GM12878 (cell line): ENCODE measurements at regions not wholly inside any gene's neighbourhood (a gene's known extent, or its start where the extent isn't known, plus 50 kb on each side); places are given as distances from the start of the nearest gene placed in this dataset.

Experiments used
- BRCA1 ChIP-seq: IDR thresholded peaks from 2 replicates; pipeline ENCODE4 v1.6.1; 2011; ENCODE audit warnings: low read depth, low read length, improper control_type of control experiment
- CTCF ChIP-seq, 3 experiments: IDR thresholded peaks in 2 of 3; conservative IDR thresholded peaks in 1 of 3; 2 replicates each; pipeline ENCODE4 v1.5.1; 2011; ENCODE audit warnings: low read depth in 3 of 3, low read length in 3 of 3, mild to moderate bottlenecking in 3 of 3, control low read depth in 2 of 3, moderate library complexity in 2 of 3, inconsistent platforms in 1 of 3, mixed read lengths in 1 of 3; ENCODE audit not compliant: control insufficient read depth in 2 of 3, insufficient read depth in 1 of 3; ENCODE audit errors: extremely low read depth in 1 of 3
- DPF2 ChIP-seq: fragments of 450-650 bp; IDR thresholded peaks from 2 replicates; pipeline ENCODE4 v1.6.1; 2017; ENCODE audit warnings: mild to moderate bottlenecking
- EGR1 ChIP-seq, 2 experiments: IDR thresholded peaks; 1 replicate in 1 of 2; 2 replicates in 1 of 2; pipeline ENCODE4 v1.6.1; 2011 to 2012; ENCODE audit warnings: low read depth in 2 of 2, low read length in 2 of 2, borderline replicate concordance in 1 of 2, mild to moderate bottlenecking in 1 of 2, moderate library complexity in 1 of 2
- IRF3 ChIP-seq: fragments of 450-650 bp; IDR thresholded peaks from 2 replicates; pipeline ENCODE4 v1.6.1; 2014; ENCODE audit warnings: mild to moderate bottlenecking
- NFYA ChIP-seq: IDR thresholded peaks from 2 replicates; pipeline ENCODE4 v1.6.1; 2011; ENCODE audit warnings: low read depth, mild to moderate bottlenecking, low read length, improper control_type of control experiment, borderline replicate concordance
- NFYB ChIP-seq: IDR thresholded peaks from 2 replicates; pipeline ENCODE4 v1.6.1; 2011; ENCODE audit warnings: low read depth, mild to moderate bottlenecking, low read length, improper control_type of control experiment, moderate library complexity; ENCODE audit not compliant: insufficient read depth
- RCOR1 ChIP-seq: conservative IDR thresholded peaks from 2 replicates; pipeline ENCODE4 v1.6.1; 2012; ENCODE audit warnings: low read depth, low read length, improper control_type of control experiment
- REST ChIP-seq: IDR thresholded peaks from 2 replicates; pipeline ENCODE4 v1.6.1; 2012; ENCODE audit warnings: mild to moderate bottlenecking, low read depth, low read length
- SRF ChIP-seq, 2 experiments: IDR thresholded peaks; 2 replicates each; pipeline ENCODE4 v1.6.1; 2011; ENCODE audit warnings: low read depth in 2 of 2, low read length in 2 of 2, mild to moderate bottlenecking in 1 of 2, moderate library complexity in 1 of 2
- SUZ12 ChIP-seq: fragments of 200-600 bp; sonication (generic); IDR thresholded peaks from one replicate; pipeline ENCODE4 v1.6.1; 2018; ENCODE audit warnings: antibody characterized with exemption, mild to moderate bottlenecking; ENCODE audit not compliant: unreplicated experiment
- ZNF217 ChIP-seq: fragments of 450-650 bp; IDR thresholded peaks from 2 replicates; pipeline ENCODE4 v1.6.1; 2017; ENCODE audit warnings: antibody characterized with exemption, mild to moderate bottlenecking
- ZNF384 ChIP-seq: IDR thresholded peaks from 2 replicates; pipeline ENCODE4 v1.6.1; 2012; ENCODE audit warnings: low read depth, mild to moderate bottlenecking, low read length, improper control_type of control experiment, borderline replicate concordance
- TF ChIP-seq, protein P1 (sequence below): IDR thresholded peaks from 2 replicates; pipeline ENCODE4 v1.6.1; 2011; ENCODE audit warnings: low read depth, mild to moderate bottlenecking, low read length, moderate library complexity, borderline replicate concordance; ENCODE audit errors: extremely low read depth
- TF ChIP-seq, protein P2 (sequence below): fragments of 450-650 bp; IDR thresholded peaks from 2 replicates; pipeline ENCODE4 v1.6.1; 2017; ENCODE audit warnings: mild to moderate bottlenecking

DNA sequence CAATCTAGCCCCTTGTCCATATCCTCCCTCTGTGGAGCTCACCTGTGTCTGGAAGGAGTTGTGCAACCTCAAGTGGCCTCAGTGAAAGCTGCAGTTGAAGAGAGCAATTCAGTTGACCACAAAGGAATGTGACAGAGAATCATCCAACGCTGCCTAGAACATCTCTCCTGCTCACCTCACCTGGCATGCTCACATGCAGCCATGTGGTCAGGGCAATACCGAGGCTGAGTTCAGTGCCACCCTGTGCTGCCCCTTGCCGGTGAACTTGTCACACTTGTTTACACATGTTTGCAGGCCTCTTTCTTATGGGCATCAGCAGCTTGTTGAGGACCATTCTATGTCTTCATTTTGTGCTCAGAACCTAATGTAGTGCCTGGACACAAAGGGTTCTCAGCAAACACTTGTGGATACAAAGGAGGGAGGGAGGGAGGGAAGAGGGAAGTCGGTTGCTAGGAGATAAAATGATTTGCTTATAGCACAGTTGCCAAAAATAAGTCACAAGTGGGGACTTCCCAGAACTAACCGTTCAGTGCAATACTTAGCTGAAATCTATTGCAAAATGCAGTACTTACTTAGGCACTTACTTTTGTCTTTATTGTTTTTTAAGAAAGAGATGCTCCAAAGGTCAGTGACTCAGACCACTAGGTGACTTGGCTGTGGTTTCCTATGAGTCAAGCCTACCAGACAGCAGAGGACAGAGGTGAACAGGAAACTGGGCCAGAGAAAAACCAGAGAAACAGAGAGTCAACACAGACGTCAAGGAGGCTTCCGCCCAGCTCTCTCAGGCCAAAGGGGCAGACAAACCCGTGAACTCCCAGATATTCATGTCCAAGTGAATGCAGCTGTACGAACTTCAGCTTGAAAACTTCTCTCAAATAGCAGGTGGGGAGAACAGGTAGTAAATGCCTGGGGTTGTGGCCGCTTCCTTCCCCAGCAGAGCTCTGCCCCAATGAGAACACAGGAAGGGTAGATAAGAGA lies 227.8 kb upstream of the CTNNB1 start (continued):
- TF ChIP-seq NFYA, result no peak
- 0 out of 2 replicates have a peak, but pooled peaks have one; percentile 65 for TF ChIP-seq RCOR1
- TF ChIP-seq IRF3, result no peak
- TF ChIP-seq ZNF217, result no peak
- TF ChIP-seq REST, result peak; percentile 36; the same call in 1 of the 2 replicates
- no peak for TF ChIP-seq SUZ12
- peak; percentile 18 to 37 (median 36); a peak in 4 of 6 replicates for TF ChIP-seq CTCF (IDR thresholded peaks at IDR 0.05 in 2 of 3, conservative IDR thresholded peaks at IDR 0.05 in 1 of 3; ENCODE audit: control insufficient read depth in 2 of 3, extremely low read depth in 1 of 3, insufficient read depth in 1 of 3, low read depth in 3 of 3, low read length in 3 of 3)
- TF ChIP-seq, protein P1, sequence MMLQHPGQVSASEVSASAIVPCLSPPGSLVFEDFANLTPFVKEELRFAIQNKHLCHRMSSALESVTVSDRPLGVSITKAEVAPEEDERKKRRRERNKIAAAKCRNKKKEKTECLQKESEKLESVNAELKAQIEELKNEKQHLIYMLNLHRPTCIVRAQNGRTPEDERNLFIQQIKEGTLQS, result no peak
- peak in 1 of 2 experiments; percentile 20; a peak in 1 of 3 replicates for TF ChIP-seq EGR1 (IDR thresholded peaks at IDR 0.05; ENCODE audit: borderline replicate concordance in 1 of 2, low read depth in 2 of 2, low read length in 2 of 2)
- no peak; the same call in none of the 2 replicates for TF ChIP-seq DPF2
- TF ChIP-seq ZNF384, result no peak
- TF ChIP-seq BRCA1, result no peak
- TF ChIP-seq NFYB, result peak; percentile 75
- TF ChIP-seq SRF (IDR thresholded peaks at IDR 0.05; ENCODE audit: low read depth in 2 of 2, low read length in 2 of 2), result 0 out of 4 replicates have a peak, but pooled peaks of 1 of the 2 experiments have one; percentile 16
- TF ChIP-seq, protein P2, sequence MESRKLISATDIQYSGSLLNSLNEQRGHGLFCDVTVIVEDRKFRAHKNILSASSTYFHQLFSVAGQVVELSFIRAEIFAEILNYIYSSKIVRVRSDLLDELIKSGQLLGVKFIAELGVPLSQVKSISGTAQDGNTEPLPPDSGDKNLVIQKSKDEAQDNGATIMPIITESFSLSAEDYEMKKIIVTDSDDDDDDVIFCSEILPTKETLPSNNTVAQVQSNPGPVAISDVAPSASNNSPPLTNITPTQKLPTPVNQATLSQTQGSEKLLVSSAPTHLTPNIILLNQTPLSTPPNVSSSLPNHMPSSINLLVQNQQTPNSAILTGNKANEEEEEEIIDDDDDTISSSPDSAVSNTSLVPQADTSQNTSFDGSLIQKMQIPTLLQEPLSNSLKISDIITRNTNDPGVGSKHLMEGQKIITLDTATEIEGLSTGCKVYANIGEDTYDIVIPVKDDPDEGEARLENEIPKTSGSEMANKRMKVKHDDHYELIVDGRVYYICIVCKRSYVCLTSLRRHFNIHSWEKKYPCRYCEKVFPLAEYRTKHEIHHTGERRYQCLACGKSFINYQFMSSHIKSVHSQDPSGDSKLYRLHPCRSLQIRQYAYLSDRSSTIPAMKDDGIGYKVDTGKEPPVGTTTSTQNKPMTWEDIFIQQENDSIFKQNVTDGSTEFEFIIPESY, result no peak
